ENCODE measurements at regions not wholly inside any gene's neighbourhood (a gene's known extent, or its start where the extent isn't known, plus 50 kb on each side); places are given as distances from the start of the nearest gene placed in this dataset.

- TF ChIP-seq ZNF70 (CRISPR knock-in tag; IDR thresholded peaks at IDR 0.05), result no peak
- no peak for TF ChIP-seq ZFP30 (CRISPR knock-in tag; IDR thresholded peaks at IDR 0.05)
These were observed 465.0 kb downstream of the TSHZ3 start for GRCh38 chr19:30884146-30884812.

GRCh38 chr19:30883071-30883470, 466.2 kb downstream of the TSHZ3 start:
- no peak for ATAC-seq
- TF ChIP-seq SNAI2 (CRISPR knock-in tag; IDR thresholded peaks at IDR 0.05), result no peak
- no peak for TF ChIP-seq PPARA (CRISPR knock-in tag; IDR thresholded peaks at IDR 0.05; ENCODE audit: borderline replicate concordance)
- TF ChIP-seq ARNTL (CRISPR knock-in tag; IDR thresholded peaks at IDR 0.05; ENCODE audit: borderline replicate concordance, low read depth), result no peak
- TF ChIP-seq POU6F1 (CRISPR knock-in tag; IDR thresholded peaks at IDR 0.05; ENCODE audit: borderline replicate concordance, low read depth), result no peak
- no peak for TF ChIP-seq GLIS3 (CRISPR knock-in tag; IDR thresholded peaks at IDR 0.05)
- TF ChIP-seq RARB (CRISPR knock-in tag; IDR thresholded peaks at IDR 0.05), result no peak
- TF ChIP-seq BACH2 (CRISPR knock-in tag; IDR thresholded peaks at IDR 0.05; ENCODE audit: borderline replicate concordance), result no peak
- no peak for TF ChIP-seq ZFP3 (CRISPR knock-in tag; IDR thresholded peaks at IDR 0.05)
- TF ChIP-seq TOX (CRISPR knock-in tag; IDR thresholded peaks at IDR 0.05; ENCODE audit: borderline replicate concordance), result no peak
- TF ChIP-seq PATZ1 (CRISPR knock-in tag; IDR thresholded peaks at IDR 0.05; ENCODE audit: borderline replicate concordance), result no peak
- no peak for TF ChIP-seq ESRRG (CRISPR knock-in tag; IDR thresholded peaks at IDR 0.05)
- TF ChIP-seq ZNF8 (CRISPR knock-in tag; IDR thresholded peaks at IDR 0.05), result no peak
- TF ChIP-seq ZNF70 (CRISPR knock-in tag; IDR thresholded peaks at IDR 0.05), result no peak

More at GRCh38 chr19:30884146-30884812, 465.0 kb downstream of the TSHZ3 start:
- ATAC-seq, result no peak

GRCh38 chr19:30882411-30883005, 466.7 kb downstream of the TSHZ3 start:
- ATAC-seq, result no peak
- TF ChIP-seq CREB5 (CRISPR knock-in tag; IDR thresholded peaks at IDR 0.05; ENCODE audit: low read depth) (no peak), TCF4 (CRISPR knock-in tag; IDR thresholded peaks at IDR 0.05; ENCODE audit: borderline replicate concordance) (no peak), POU6F1 (CRISPR knock-in tag; IDR thresholded peaks at IDR 0.05; ENCODE audit: borderline replicate concordance, low read depth) (no peak), TSHZ2 (CRISPR knock-in tag; IDR thresholded peaks at IDR 0.05) (no peak), ZC3H10 (CRISPR knock-in tag; IDR thresholded peaks at IDR 0.05) (no peak), OSR1 (CRISPR knock-in tag; IDR thresholded peaks at IDR 0.05) (no peak), RARB (CRISPR knock-in tag; IDR thresholded peaks at IDR 0.05) (no peak), TOX (CRISPR knock-in tag; IDR thresholded peaks at IDR 0.05; ENCODE audit: borderline replicate concordance) (no peak), CSRNP3 (CRISPR knock-in tag; IDR thresholded peaks at IDR 0.05) (no peak)

Measured in SK-N-SH treated with all-trans-retinoic acid at 6 μM for 48 hours (cell line).